BE2C (cell line): ENCODE measurements at regions not wholly inside any gene's neighbourhood (a gene's known extent, or its start where the extent isn't known, plus 50 kb on each side); places are given as distances from the start of the nearest gene placed in this dataset.

Experiments
- DNase-seq: peaks from one replicate; pipeline ENCODE4 v3.0.0-alpha.2; 2020
- H3K27me3 ChIP-seq: fragments of 250-450 bp; sonication (Bioruptor Pico); 2 replicates; pipeline ENCODE4 v1.5.1; 2020; ENCODE audit warnings: mild to moderate bottlenecking
- H3K36me3 ChIP-seq: fragments of 250-450 bp; sonication (Bioruptor Pico); 2 replicates; pipeline ENCODE4 v1.5.1; 2020; ENCODE audit warnings: mild to moderate bottlenecking
- H3K4me1 ChIP-seq: fragments of 250-450 bp; sonication (Bioruptor Pico); 2 replicates; pipeline ENCODE4 v1.5.1; 2020
- H3K4me3 ChIP-seq: 2 replicates; pipeline ENCODE4 v1.5.1; 2011; ENCODE audit warnings: low read depth, low read length
- H3K9me3 ChIP-seq: fragments of 250-450 bp; sonication (Bioruptor Pico); 2 replicates; pipeline ENCODE4 v1.5.1; 2020
- CTCF ChIP-seq: IDR thresholded peaks from 2 replicates; pipeline ENCODE4 v1.5.1; 2012; ENCODE audit warnings: mild to moderate bottlenecking, low read depth, low read length

GRCh38 chr1:239826211-239826610 lies 265.5 kb upstream of the FMN2 start:
- Histone ChIP-seq H3K9me3 (no peaks in the 10 kb centered on the region), H3K4me1 (peaks cover 1% of the 10 kb centered on the region; the same call in 1 of the 2 replicates), H3K27me3 (no peaks in the 10 kb centered on the region), H3K4me3 (no peak overlapping the region), H3K36me3 (no peaks in the 10 kb centered on the region)
- TF ChIP-seq CTCF = no peak
- no peak for DNase-seq

GRCh38 chr1:239826736-239827135 lies 264.9 kb upstream of the FMN2 start:
- no peaks in the 10 kb centered on the region for H3K36me3 ChIP-seq
- H3K4me3 ChIP-seq = no peak overlapping the region
- H3K27me3 ChIP-seq = no peaks in the 10 kb centered on the region
- no peaks in the 10 kb centered on the region for H3K9me3 ChIP-seq
- H3K4me1 ChIP-seq = peaks cover 7% of the 10 kb centered on the region
- no peak for DNase-seq
- TF ChIP-seq CTCF = no peak

DNA sequence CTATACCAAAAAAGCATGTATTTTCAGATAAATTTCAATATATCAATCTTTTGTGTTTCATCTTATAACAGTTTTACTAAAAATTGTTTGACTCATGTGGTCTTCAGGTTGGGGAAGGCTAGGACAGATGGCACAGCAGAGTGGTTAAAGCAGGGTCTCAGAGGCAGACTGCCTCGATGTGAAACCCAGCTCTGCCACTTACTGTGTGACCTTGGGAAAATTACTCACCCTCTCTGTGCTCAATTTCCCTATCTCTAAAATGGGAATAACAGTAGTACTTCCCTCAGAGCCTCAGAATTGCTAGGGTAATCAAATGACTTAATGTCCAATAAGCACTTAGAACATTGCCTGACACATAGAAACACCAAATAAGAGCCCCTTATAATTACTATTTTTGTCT lies 262.1 kb upstream of the FMN2 start:
- H3K27me3 ChIP-seq = no peaks in the 10 kb centered on the region
- peaks cover 13% of the 10 kb centered on the region for H3K4me1 ChIP-seq
- DNase-seq = no peak
- H3K36me3 ChIP-seq = no peaks in the 10 kb centered on the region
- no peaks in the 10 kb centered on the region for H3K9me3 ChIP-seq
- TF ChIP-seq CTCF = no peak
- H3K4me3 ChIP-seq = no peak overlapping the region

DNA sequence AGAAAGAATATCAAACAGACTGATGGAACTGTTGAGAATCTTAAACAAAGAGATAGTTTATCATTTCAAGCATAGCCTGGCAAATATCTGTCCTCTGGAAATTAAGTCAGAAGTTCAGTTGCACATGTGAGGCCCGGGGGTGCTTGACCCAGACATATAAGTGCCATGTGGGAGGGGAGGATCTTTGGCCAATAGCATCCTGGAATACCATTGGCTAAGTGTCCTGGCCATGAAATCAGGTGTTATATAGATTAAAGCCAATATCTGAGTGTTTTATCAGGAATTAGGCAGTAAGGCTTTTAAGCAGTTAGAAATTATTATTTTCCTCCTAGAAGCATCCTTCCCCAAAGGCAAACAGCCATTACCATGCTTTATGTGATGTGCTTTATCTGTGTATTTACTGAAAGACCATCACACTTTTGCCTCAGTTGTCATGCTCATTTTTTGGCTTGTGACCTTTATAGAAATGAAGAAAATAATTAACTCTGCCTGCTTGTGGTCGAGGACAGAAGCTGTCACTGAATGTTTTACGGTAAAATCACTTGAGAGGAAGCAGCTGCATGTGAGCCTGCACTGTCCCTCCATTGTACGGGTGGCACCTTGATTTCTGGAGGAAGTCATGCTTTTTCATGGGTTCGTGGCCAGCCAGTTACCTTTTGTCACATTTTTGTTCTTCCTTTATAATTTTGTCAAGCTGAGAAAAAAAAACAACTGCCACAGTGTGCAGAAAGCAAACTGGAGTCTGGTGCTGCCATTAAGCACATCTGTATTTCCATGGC lies 259.9 kb upstream of the FMN2 start:
- Histone ChIP-seq H3K4me1 (peaks cover 13% of the 10 kb centered on the region), H3K27me3 (no peaks in the 10 kb centered on the region)
- TF ChIP-seq CTCF = no peak

DNA sequence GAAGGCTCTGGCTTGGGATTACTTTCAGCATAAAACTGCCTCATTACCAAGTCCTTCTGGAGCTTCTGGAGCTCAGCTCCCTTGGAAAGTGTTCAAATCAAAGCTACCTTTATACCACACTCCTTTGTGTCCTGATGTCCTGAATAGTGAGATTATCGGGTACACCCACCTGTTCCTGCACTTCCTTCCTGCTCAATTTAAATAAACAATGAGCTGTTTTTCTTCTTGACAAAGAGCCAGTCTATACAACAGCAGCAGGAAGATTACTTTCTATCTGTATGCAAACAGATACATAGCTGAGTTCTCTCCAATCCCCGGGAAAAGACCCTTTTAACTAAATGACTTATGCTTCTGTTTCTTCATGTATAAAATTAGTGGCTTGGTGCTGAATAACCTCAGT lies 258.0 kb upstream of the FMN2 start:
- Histone ChIP-seq H3K4me1 (peaks cover 13% of the 10 kb centered on the region), H3K9me3 (no peaks in the 10 kb centered on the region), H3K27me3 (no peaks in the 10 kb centered on the region), H3K36me3 (no peaks in the 10 kb centered on the region), H3K4me3 (no peak overlapping the region)
- TF ChIP-seq CTCF = no peak
- DNase-seq = no peak

More for the DNA sequence above, 259.9 kb upstream of the FMN2 start:
- Histone ChIP-seq H3K9me3 (no peaks in the 10 kb centered on the region), H3K4me3 (no peak overlapping the region), H3K36me3 (no peaks in the 10 kb centered on the region)
- DNase-seq = peak; percentile 25

DNA sequence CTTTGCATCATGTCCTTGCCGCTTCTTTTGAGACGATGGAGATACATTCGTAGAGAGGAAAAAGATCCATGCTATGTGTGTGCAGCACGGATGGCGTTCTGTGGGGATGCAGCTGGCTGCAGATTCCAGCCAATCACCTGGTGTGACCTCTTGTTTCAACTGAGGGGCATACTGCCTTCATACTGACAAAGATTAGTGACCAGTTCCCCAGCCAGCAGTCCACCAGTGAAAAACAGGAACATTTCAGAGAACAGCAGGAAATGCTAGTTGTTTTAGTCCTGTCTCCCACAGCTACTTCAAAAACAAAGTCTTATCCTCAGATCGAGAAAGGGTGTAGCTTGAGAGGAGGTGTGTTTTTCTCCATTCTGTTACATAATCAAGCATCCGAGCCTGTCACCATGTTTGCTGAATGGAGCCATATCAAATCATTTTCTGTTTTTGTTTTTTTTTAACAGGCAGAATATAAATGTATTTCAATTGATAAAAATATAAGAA lies 255.7 kb upstream of the FMN2 start:
- no peaks in the 10 kb centered on the region for H3K36me3 ChIP-seq
- no peak overlapping the region for H3K4me3 ChIP-seq
- peaks cover 13% of the 10 kb centered on the region for H3K4me1 ChIP-seq
- no peaks in the 10 kb centered on the region for H3K27me3 ChIP-seq
- no peaks in the 10 kb centered on the region for H3K9me3 ChIP-seq
- DNase-seq = no peak
- no peak for TF ChIP-seq CTCF
